NCI-H1417 treated with DMSO at 0.1 percent for 48 hours (cell line): ENCODE measurements at regions not wholly inside any gene's neighbourhood (a gene's known extent, or its start where the extent isn't known, plus 50 kb on each side); places are given as distances from the start of the nearest gene placed in this dataset.
A peak's percentile ranks its signal among the peaks of the same experiment; 100 is the strongest.
"Not testable (repeated sequence)": the region's sequence is repeated elsewhere in the genome, so short reads cannot be mapped to it uniquely, and the experiment has no call there.

Experiments
- DNase-seq: peaks from one replicate; lab custom pipeline; 2025; lab: John Stamatoyannopoulos, UW

DNA sequence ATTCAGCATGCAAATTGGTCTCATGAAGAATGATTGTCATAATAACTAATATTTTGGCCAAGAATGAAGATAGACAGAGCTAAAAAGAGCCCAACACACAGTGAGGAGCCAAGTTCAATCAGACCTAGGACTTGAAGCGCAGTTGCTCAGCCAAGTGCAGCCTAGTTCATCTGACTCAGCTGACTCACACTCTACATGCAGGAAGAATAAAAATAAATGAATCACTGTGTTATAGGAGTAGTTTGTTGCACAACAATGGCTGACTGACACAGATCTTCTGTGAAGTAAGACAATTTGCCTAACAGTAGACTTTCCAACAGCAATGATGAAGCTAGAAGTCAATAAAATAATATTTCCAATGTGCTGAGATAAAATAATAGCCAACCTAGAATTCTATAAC lies 261.5 kb downstream of the CEMIP2 start:
- no peak for DNase-seq

- DNase-seq = no peak
Measured at GRCh38 chr9:71504636-71505035, 263.7 kb downstream of the CEMIP2 start.

DNA sequence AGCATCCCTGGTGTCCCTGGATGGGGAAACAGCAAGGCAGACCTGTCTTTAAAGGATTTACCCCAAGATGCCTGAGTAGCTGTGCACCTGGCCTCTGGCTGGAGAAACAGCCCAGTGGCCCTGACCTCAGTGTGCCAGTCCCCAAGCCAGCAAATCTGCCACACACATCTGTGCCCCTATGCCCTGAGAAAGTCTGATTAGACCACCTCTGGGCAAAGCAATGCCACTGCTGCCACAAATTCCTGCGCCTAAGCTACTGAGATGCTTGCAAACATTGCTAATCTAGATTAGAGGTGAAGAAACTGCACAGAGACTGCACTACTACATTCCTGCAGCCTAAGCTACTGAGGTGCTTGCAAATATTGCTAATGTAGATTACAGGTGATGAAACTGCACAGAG lies 269.6 kb downstream of the CEMIP2 start:
- DNase-seq = no peak

- no peak for DNase-seq
Measured at GRCh38 chr9:71490810-71491209, 277.5 kb downstream of the CEMIP2 start.

- DNase-seq = no peak
Measured at GRCh38 chr9:71487061-71487460, 281.3 kb downstream of the CEMIP2 start.

- DNase-seq = no peak
Measured at GRCh38 chr9:71485326-71485725, 283.0 kb downstream of the CEMIP2 start.

DNA sequence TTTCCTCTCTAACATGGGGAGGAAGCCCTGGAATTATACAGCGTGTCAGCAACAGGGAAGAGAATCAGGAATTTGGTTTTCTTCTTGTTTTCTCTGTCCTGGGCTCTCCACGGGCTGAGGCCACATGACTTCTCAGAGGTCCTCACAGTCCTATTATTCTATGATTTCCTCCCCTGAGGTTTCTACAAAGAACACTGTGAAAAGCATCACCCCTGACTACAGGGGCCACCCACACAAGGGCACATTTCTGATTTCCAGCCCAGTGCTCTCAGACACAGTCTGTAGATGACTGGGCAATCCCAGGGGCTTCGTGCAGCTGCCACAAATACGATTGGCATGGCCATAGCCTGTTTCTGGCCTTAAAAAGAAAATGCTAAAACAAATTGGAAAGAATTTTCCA lies 284.9 kb downstream of the CEMIP2 start:
- no peak for DNase-seq

DNA sequence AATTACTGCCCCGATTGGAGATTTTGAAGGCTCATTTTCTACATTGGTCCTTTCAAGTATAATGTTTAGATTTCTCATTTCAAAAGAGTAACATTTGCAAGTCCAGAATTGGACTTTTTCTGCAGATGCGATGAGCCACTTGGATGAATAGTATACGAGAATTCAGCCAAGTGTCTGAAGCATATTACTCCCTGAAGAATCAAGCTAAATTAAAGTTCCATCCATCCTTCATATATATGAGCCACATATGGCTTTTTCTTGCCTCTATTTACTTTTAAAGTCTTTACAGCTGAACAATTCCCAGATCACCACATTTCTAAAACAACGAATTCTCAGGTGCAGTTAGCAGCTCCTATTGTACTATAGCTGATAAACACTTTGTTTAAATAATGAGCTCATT lies 288.7 kb downstream of the CEMIP2 start:
- no peak for DNase-seq

GRCh38 chr9:71472400-71472799 lies 295.9 kb downstream of the CEMIP2 start:
- no peak for DNase-seq

- no peak for DNase-seq
Measured at GRCh38 chr9:71465392-71465791, 302.9 kb downstream of the CEMIP2 start.

GRCh38 chr9:71459082-71459481 lies 309.2 kb downstream of the CEMIP2 start:
- no peak for DNase-seq

DNA sequence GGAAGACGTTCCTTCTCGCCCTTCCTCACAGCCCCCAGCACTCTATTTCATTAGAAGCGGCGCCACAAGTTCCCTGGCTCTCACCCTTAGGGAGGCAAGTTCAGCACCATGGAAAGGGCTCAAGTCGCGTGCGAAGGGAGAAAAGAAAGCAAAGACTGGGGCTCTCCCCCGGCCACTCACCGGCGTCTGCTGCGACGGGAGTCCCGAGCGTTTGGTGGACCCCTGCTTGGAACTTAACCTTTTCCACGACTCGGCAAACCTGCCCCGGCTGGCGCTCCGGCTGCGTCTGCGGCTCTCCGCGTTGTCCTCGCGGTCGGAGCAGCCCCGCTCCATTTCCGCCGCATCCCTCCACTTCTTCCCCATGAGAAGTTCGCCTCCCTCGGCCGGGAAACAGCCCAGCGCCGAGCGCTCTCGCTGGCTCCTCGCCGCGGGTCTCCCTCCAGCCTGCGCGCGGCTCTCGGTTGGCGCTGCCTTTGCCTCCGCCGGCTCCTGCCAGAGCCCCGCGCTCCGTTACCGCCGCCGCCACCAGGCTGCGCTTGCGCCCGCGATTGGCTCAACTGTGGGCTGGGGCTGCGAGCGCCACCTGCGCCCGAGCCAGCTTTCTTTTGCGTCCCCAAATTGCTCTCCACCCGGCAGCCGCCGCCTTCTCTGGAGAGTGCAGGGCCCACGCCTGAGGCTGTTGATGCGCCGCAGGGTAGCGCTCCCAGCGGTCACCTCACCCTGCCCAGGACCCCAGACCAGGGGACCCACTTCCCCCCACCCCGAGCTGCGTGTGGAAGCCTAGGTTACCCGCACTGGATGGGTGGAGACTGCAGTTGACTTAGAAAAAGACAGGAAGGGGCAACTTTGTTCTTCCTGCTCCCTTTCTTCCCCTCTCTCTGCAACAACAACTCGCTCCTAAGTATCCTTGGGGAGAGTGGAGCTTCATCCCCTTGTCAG lies 321.6 kb downstream of the CEMIP2 start:
- peak; percentile 82 for DNase-seq

- DNase-seq = peak; percentile 64
Measured at GRCh38 chr9:71446106-71446472, 322.2 kb downstream of the CEMIP2 start.

- no peak for DNase-seq
Measured at GRCh38 chr9:71442937-71443336, 321.5 kb upstream of the TRPM3 start.

- DNase-seq = peak; percentile 92
Measured at GRCh38 chr9:71441266-71441665, 319.8 kb upstream of the TRPM3 start.

GRCh38 chr9:71431931-71432330 lies 310.5 kb upstream of the TRPM3 start:
- DNase-seq = no peak

GRCh38 chr9:71407341-71407740 lies 285.9 kb upstream of the TRPM3 start:
- DNase-seq = not testable (repeated sequence)

- DNase-seq = no peak
Measured at GRCh38 chr9:71403106-71403505, 281.7 kb upstream of the TRPM3 start.

- DNase-seq = no peak
Measured at GRCh38 chr9:71393005-71393404, 271.6 kb upstream of the TRPM3 start.

- DNase-seq = no peak
Measured at GRCh38 chr9:71384343-71384742, 262.9 kb upstream of the TRPM3 start.

DNA sequence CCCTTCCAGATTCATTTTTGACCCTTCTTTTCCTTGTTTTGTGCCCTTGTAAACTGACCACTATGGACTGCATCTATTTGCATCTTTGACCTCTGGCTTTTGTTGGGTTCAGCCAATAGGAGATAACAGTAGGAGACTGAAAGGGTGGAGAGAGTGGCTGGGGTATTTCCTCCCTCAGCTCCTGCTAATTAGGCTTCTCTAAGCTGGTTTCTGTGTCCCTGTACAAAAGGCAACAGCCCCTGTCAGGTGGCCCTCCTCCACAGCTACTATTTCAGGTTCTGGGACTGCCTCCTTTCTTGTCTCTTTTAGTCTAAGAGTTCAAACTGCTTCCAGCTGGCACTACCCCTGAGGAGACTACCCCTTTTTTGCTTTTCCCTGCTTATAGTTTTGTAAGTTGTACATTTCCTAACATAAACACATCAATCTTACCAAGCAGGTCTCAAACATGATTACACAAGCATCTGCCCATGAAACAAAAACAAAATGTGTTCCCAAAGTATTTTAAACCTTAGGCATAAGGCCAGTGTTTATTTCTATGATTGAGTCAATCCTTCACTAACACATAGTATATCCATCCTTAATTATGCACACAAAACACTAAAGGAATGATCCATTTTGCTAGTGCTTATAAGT lies 262.0 kb upstream of the TRPM3 start:
- DNase-seq = no peak

- DNase-seq = no peak
Measured at GRCh38 chr9:71368157-71368556, 246.7 kb upstream of the TRPM3 start.

DNA sequence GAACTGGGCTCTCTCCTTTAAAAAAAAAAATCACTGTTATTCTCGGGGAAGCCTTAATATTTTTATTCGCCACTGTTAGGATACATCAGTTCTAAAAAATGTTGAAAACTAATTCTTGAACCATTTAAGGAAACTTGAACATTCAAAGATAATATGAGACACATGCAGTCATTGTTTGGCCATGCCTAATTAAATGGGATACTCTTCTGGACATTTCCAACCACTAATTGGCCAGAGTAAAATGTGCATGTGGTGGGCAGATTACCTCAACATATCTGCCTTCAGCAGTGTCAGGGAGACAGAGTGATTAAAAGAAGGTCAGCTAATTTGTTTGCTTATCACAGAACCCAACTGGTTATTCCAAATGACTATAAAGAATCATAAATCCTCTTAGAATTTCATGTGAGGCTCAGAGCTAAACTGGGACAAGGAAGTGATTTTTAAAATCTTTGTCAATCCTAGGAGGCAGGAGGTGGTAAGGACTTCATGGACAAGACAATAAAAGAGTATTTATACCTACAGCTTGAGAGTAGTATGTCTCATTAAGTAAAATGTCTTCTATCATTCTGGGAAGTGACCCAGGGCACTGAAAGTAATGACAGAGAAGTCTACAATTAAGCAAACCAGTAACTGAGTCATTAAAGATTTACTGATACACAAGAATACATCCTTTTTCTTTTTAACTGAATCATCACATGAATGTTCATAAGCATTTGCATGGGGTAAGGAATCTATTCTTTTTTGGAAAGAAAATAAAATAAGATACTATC lies 242.9 kb upstream of the TRPM3 start:
- DNase-seq = no peak
